Urinary bladder (tissue), 4 donors: ENCODE measurements at regions not wholly inside any gene's neighbourhood (a gene's known extent, or its start where the extent isn't known, plus 50 kb on each side); places are given as distances from the start of the nearest gene placed in this dataset. TPM values are rescaled to one million over a fixed set of nuclear protein-coding genes. Genes with fewer than 3 reads are reported as not detected.

Experiments
- DNase-seq: peaks from one replicate; pipeline ENCODE4 v3.0.0-alpha.2; 2015; ENCODE audit errors: extremely low spot score
- H3K27ac ChIP-seq: one replicate; pipeline ENCODE4 v1.5.1; 2013; ENCODE audit warnings: low read depth, mild to moderate bottlenecking, moderate library complexity
- H3K36me3 ChIP-seq: one replicate; pipeline ENCODE4 v1.6.1; 2013; ENCODE audit warnings: mild to moderate bottlenecking, moderate library complexity; ENCODE audit not compliant: insufficient read depth
- H3K4me1 ChIP-seq: one replicate; pipeline ENCODE4 v1.6.1; 2013; ENCODE audit warnings: mild to moderate bottlenecking, moderate library complexity; ENCODE audit not compliant: insufficient read depth
- H3K4me3 ChIP-seq: one replicate; pipeline ENCODE4 v1.5.1; 2013; ENCODE audit warnings: low read depth, low read length
- WGBS: extraction: QIAGEN DNeasy Blood & Tissue Kit; methylation state at CpG from one replicate; pipeline ENCODE4 v1.1.7; 2013; 5-methylcytosine and 5-hydroxymethylcytosine counted together
- small RNA-seq: library from RNA; depleted of rRNA; stranded (forward); fragments of <200 nt; gene quantifications from one replicate; pipeline ENCODE3, GENCODE V24; 2014
- donor health status: healthy with polysubstance abuse.
- donor health status: healthy.

DNA sequence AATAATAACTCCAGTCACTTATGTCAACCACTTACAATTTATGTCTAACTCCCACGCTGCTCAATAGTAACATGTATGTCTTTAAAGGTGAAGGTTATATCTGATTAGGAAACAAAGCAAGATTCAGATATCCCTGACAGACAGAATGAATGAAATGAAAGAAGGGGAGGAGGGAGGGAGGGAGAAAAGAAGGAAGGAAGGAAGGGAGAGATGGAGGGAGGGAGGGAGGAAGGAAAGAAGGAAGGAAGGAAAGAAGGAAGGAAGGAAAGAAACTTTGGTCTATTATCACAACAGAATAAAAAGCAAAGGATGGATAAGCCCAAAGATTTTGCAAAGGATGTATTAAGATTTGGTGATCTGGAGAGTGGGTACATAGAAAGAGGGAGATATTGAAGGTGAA, 433.3 kb downstream of the PRKD1 start:
- no peak overlapping the region for H3K4me3 ChIP-seq
- no peak for DNase-seq
- H3K4me1 ChIP-seq = no peaks in the 10 kb centered on the region
- H3K27ac ChIP-seq = no peak overlapping the region
- WGBS = 64% methylated on average over 1 of the region's 1 CpG
- no peaks in the 10 kb centered on the region for H3K36me3 ChIP-seq

GRCh38 chr14:29503903-29504302, 423.7 kb downstream of the PRKD1 start:
- no peak for DNase-seq
- H3K4me1 ChIP-seq = no peaks in the 10 kb centered on the region
- no peak overlapping the region for H3K27ac ChIP-seq
- no peak overlapping the region for H3K4me3 ChIP-seq
- no peaks in the 10 kb centered on the region for H3K36me3 ChIP-seq

DNA sequence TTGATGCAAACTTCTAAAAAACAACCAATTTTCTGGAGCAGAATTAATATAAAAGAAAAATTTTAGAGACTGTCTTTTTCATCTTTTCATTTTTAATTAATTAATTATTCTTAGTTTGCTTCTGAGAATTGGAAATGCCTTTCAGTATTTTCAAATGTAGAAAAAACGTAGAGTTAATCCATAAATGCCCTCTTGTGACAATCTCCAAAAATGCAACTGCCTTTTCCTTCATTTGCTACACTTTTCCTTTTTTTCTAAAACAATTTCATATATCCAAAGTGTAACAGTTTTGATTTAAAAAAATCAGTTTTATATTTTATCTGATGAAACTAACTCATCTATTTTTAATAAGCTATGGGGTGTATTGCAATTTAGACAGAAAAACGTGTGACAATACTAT, 409.3 kb downstream of the PRKD1 start:
- no peak for DNase-seq
- H3K4me3 ChIP-seq = no peak overlapping the region
- H3K36me3 ChIP-seq = no peaks in the 10 kb centered on the region
- 33% methylated on average over 2 of the region's 2 CpGs for WGBS
- H3K4me1 ChIP-seq = no peaks in the 10 kb centered on the region
- H3K27ac ChIP-seq = no peak overlapping the region

GRCh38 chr14:29521526-29522137, 406.0 kb downstream of the PRKD1 start:
- WGBS = 40% methylated on average over 2 of the region's 2 CpGs
- no peak for DNase-seq
- H3K36me3 ChIP-seq = no peaks in the 10 kb centered on the region
- no peaks in the 10 kb centered on the region for H3K4me1 ChIP-seq
- no peak overlapping the region for H3K27ac ChIP-seq
- no peak overlapping the region for H3K4me3 ChIP-seq

Small RNAs in the stretch of these regions (small RNA-seq; reads per million reads assigned to genes)
- gene RF00019 (not detected), gene RNU11-5P (not detected), gene RNU6-864P (not detected)
